ENCODE measurements at regions not wholly inside any gene's neighbourhood (a gene's known extent, or its start where the extent isn't known, plus 50 kb on each side); places are given as distances from the start of the nearest gene placed in this dataset.

GRCh38 chr7:109545686-109546085 lies 976.0 kb downstream of the DNAJB9 start:
- BruUV-seq (replicated peaks): no TSS peak
- H3K4me3 Mint-ChIP-seq (ENCODE audit: low read depth, unreplicated experiment): no peak overlapping the region
- H3K27me3 Mint-ChIP-seq (ENCODE audit: unreplicated experiment): no peaks in the 10 kb centered on the region
- no peaks in the 10 kb centered on the region for H3K4me1 Mint-ChIP-seq (ENCODE audit: low read depth, unreplicated experiment)
- DNase-seq: no peak
- no peak overlapping the region for H3K27ac Mint-ChIP-seq (ENCODE audit: unreplicated experiment)
- intact Hi-C loops (cut with micrococcal nuclease; ENCODE audit: unreplicated experiment): no loop called here
- peaks cover 7% of the 10 kb centered on the region for H3K9me3 Mint-ChIP-seq (ENCODE audit: low read depth, unreplicated experiment)
- no peaks in the 10 kb centered on the region for H3K36me3 Mint-ChIP-seq (ENCODE audit: insufficient read depth, unreplicated experiment)
- no peak for TF ChIP-seq CTCF (IDR thresholded peaks at IDR 0.05; ENCODE audit: unreplicated experiment)
- CTCF ChIA-PET: no interaction called here

GRCh38 chr7:109549471-109550193 lies 980.0 kb downstream of the DNAJB9 start:
- CTCF ChIA-PET: no interaction called here
- intact Hi-C loops (cut with micrococcal nuclease; ENCODE audit: unreplicated experiment): no loop called here
- no peaks in the 10 kb centered on the region for H3K27me3 Mint-ChIP-seq (ENCODE audit: unreplicated experiment)
- no peak overlapping the region for H3K27ac Mint-ChIP-seq (ENCODE audit: unreplicated experiment)
- BruUV-seq (replicated peaks): no TSS peak
- H3K4me1 Mint-ChIP-seq (ENCODE audit: low read depth, unreplicated experiment): no peaks in the 10 kb centered on the region
- no peak for DNase-seq
- no peaks in the 10 kb centered on the region for H3K36me3 Mint-ChIP-seq (ENCODE audit: insufficient read depth, unreplicated experiment)
- H3K9me3 Mint-ChIP-seq (ENCODE audit: low read depth, unreplicated experiment): peaks cover 26% of the 10 kb centered on the region
- no peak overlapping the region for H3K4me3 Mint-ChIP-seq (ENCODE audit: low read depth, unreplicated experiment)
- no peak for TF ChIP-seq CTCF (IDR thresholded peaks at IDR 0.05; ENCODE audit: unreplicated experiment)

- no peak overlapping the region for H3K27ac Mint-ChIP-seq (ENCODE audit: unreplicated experiment)
- CTCF ChIA-PET: no interaction called here
- H3K9me3 Mint-ChIP-seq (ENCODE audit: low read depth, unreplicated experiment): peaks cover 27% of the 10 kb centered on the region
- H3K27me3 Mint-ChIP-seq (ENCODE audit: unreplicated experiment): no peaks in the 10 kb centered on the region
- H3K36me3 Mint-ChIP-seq (ENCODE audit: insufficient read depth, unreplicated experiment): no peaks in the 10 kb centered on the region
- intact Hi-C loops (cut with micrococcal nuclease; ENCODE audit: unreplicated experiment): no loop called here
- no peak for DNase-seq
- H3K4me1 Mint-ChIP-seq (ENCODE audit: low read depth, unreplicated experiment): no peaks in the 10 kb centered on the region
- H3K4me3 Mint-ChIP-seq (ENCODE audit: low read depth, unreplicated experiment): no peak overlapping the region
- no TSS peak for BruUV-seq (replicated peaks)
- no peak for TF ChIP-seq CTCF (IDR thresholded peaks at IDR 0.05; ENCODE audit: unreplicated experiment)
Observed at GRCh38 chr7:109552017-109552416, 982.3 kb downstream of the DNAJB9 start.

GRCh38 chr7:109577265-109577664 lies 1007.6 kb downstream of the DNAJB9 start:
- CTCF ChIA-PET: no interaction called here
- H3K27me3 Mint-ChIP-seq (ENCODE audit: unreplicated experiment): no peaks in the 10 kb centered on the region
- H3K9me3 Mint-ChIP-seq (ENCODE audit: low read depth, unreplicated experiment): peaks cover 8% of the 10 kb centered on the region
- no peak for DNase-seq
- H3K4me1 Mint-ChIP-seq (ENCODE audit: low read depth, unreplicated experiment): no peaks in the 10 kb centered on the region
- BruUV-seq (replicated peaks): no TSS peak
- H3K27ac Mint-ChIP-seq (ENCODE audit: unreplicated experiment): no peak overlapping the region
- intact Hi-C loops (cut with micrococcal nuclease; ENCODE audit: unreplicated experiment): no loop called here
- no peak for TF ChIP-seq CTCF (IDR thresholded peaks at IDR 0.05; ENCODE audit: unreplicated experiment)
- H3K36me3 Mint-ChIP-seq (ENCODE audit: insufficient read depth, unreplicated experiment): no peaks in the 10 kb centered on the region
- H3K4me3 Mint-ChIP-seq (ENCODE audit: low read depth, unreplicated experiment): no peak overlapping the region
